GM18520 (cell line): ENCODE measurements at regions not wholly inside any gene's neighbourhood (a gene's known extent, or its start where the extent isn't known, plus 50 kb on each side); places are given as distances from the start of the nearest gene placed in this dataset.

Source experiments
- ATAC-seq: cut with Tn5 transposase; IDR thresholded peaks from one replicate; pipeline ENCODE4 v1.9.1; 2021; ENCODE audit not compliant: unreplicated experiment

GRCh38 chr11:123261345-123262106 lies 66.5 kb upstream of the CLMP start:
- ATAC-seq = peak; percentile 35

- ATAC-seq = no peak
Measured at GRCh38 chr11:123260511-123261211, 65.6 kb upstream of the CLMP start.

- ATAC-seq = no peak
Measured at GRCh38 chr11:123258877-123259276, 63.8 kb upstream of the CLMP start.

- ATAC-seq = no peak
Measured at GRCh38 chr11:123257370-123257769, 62.3 kb upstream of the CLMP start.

- ATAC-seq = no peak
Measured at GRCh38 chr11:123255909-123256308, 60.9 kb upstream of the CLMP start.

GRCh38 chr11:123254357-123254756 lies 59.3 kb upstream of the CLMP start:
- no peak for ATAC-seq

- ATAC-seq = no peak
Measured at GRCh38 chr11:123253911-123254310, 58.9 kb upstream of the CLMP start.

- ATAC-seq = no peak
Measured at GRCh38 chr11:123253223-123253622, 58.2 kb upstream of the CLMP start.

- no peak for ATAC-seq
Measured at GRCh38 chr11:123251657-123252344, 56.8 kb upstream of the CLMP start.

- ATAC-seq = no peak
Measured at GRCh38 chr11:123250892-123251656, 56.0 kb upstream of the CLMP start.

GRCh38 chr11:123249354-123249753 lies 54.3 kb upstream of the CLMP start:
- no peak for ATAC-seq

GRCh38 chr11:123247813-123248379 lies 52.8 kb upstream of the CLMP start:
- no peak for ATAC-seq

- no peak for ATAC-seq
Measured at GRCh38 chr11:123247496-123247799, 52.4 kb upstream of the CLMP start.

- peak; percentile 65 for ATAC-seq
Measured at GRCh38 chr11:123246749-123247495, 51.9 kb upstream of the CLMP start.

GRCh38 chr11:123245567-123245966 lies 50.5 kb upstream of the CLMP start:
- no peak for ATAC-seq
